Smooth muscle cell (in vitro differentiated cells): ENCODE measurements at regions not wholly inside any gene's neighbourhood (a gene's known extent, or its start where the extent isn't known, plus 50 kb on each side); places are given as distances from the start of the nearest gene placed in this dataset.

Experiments
- DNase-seq: peaks from one replicate; lab custom pipeline; 2025; ENCODE audit not compliant: unreplicated experiment; lab: John Stamatoyannopoulos, UW
- H2AFZ ChIP-seq: fragments of 200-600 bp; sonication (generic); 2 replicates; pipeline ENCODE4 v1.6.0; 2016; ENCODE audit warnings: antibody characterized with exemption, low read depth, mild to moderate bottlenecking
- H3F3A ChIP-seq: fragments of 200-600 bp; sonication (generic); 2 replicates; pipeline ENCODE4 v1.6.0; 2017; ENCODE audit warnings: antibody characterized with exemption, low read depth
- H3K27ac ChIP-seq: fragments of 200-600 bp; sonication (generic); 2 replicates; pipeline ENCODE4 v1.5.1; 2016; ENCODE audit warnings: low read depth, mild to moderate bottlenecking
- H3K27me3 ChIP-seq: fragments of 200-600 bp; sonication (generic); 2 replicates; pipeline ENCODE4 v1.6.1; 2016; ENCODE audit warnings: low read depth, mild to moderate bottlenecking
- H3K36me3 ChIP-seq: fragments of 200-600 bp; sonication (generic); 2 replicates; pipeline ENCODE4 v1.5.1; 2016; ENCODE audit warnings: low read depth
- H3K4me1 ChIP-seq: fragments of 200-600 bp; sonication (generic); 2 replicates; pipeline ENCODE4 v1.5.1; 2016; ENCODE audit warnings: low read depth
- H3K4me2 ChIP-seq: fragments of 200-600 bp; sonication (generic); 2 replicates; pipeline ENCODE4 v1.6.0; 2016; ENCODE audit warnings: mild to moderate bottlenecking
- H3K4me3 ChIP-seq: fragments of 200-600 bp; sonication (generic); 2 replicates; pipeline ENCODE4 v1.5.1; 2016; ENCODE audit warnings: mild to moderate bottlenecking
- H3K79me2 ChIP-seq: fragments of 200-600 bp; sonication (generic); 2 replicates; pipeline ENCODE4 v1.6.0; 2016; ENCODE audit warnings: low read depth, mild to moderate bottlenecking
- H3K9ac ChIP-seq: fragments of 200-600 bp; sonication (generic); 2 replicates; pipeline ENCODE4 v1.6.0; 2016; ENCODE audit warnings: low read depth
- H3K9me3 ChIP-seq: fragments of 200-600 bp; sonication (generic); replicated peaks from 2 replicates; pipeline ENCODE4 v1.5.1; 2016; ENCODE audit warnings: low read depth
- H4K20me1 ChIP-seq: fragments of 200-600 bp; sonication (generic); 2 replicates; pipeline ENCODE4 v1.6.0; 2016; ENCODE audit warnings: low read depth
- WGBS: methylation state at CpG from one replicate; pipeline ENCODE4 v1.1.7; 2016; ENCODE audit warnings: low lambda C conversion rate; 5-methylcytosine and 5-hydroxymethylcytosine counted together
- TF ChIP-seq, protein P1 (sequence below): fragments of 200-600 bp; sonication (generic); IDR thresholded peaks from 2 replicates; pipeline ENCODE4 v1.5.1; 2017; ENCODE audit warnings: borderline replicate concordance, mild to moderate bottlenecking, antibody characterized with exemption; ENCODE audit not compliant: insufficient read depth, poor library complexity, severe bottlenecking

GRCh38 chr21:28339403-28339802 lies 653.3 kb downstream of the LTN1 start:
- TF ChIP-seq, protein P1, sequence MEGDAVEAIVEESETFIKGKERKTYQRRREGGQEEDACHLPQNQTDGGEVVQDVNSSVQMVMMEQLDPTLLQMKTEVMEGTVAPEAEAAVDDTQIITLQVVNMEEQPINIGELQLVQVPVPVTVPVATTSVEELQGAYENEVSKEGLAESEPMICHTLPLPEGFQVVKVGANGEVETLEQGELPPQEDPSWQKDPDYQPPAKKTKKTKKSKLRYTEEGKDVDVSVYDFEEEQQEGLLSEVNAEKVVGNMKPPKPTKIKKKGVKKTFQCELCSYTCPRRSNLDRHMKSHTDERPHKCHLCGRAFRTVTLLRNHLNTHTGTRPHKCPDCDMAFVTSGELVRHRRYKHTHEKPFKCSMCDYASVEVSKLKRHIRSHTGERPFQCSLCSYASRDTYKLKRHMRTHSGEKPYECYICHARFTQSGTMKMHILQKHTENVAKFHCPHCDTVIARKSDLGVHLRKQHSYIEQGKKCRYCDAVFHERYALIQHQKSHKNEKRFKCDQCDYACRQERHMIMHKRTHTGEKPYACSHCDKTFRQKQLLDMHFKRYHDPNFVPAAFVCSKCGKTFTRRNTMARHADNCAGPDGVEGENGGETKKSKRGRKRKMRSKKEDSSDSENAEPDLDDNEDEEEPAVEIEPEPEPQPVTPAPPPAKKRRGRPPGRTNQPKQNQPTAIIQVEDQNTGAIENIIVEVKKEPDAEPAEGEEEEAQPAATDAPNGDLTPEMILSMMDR: no peak
- Histone ChIP-seq H3F3A (no peaks in the 10 kb centered on the region), H3K9me3 (no peaks in the 10 kb centered on the region), H3K9ac (no peak overlapping the region), H3K4me3 (no peak overlapping the region), H3K4me1 (no peaks in the 10 kb centered on the region), H4K20me1 (no peaks in the 10 kb centered on the region), H2AFZ (no peak overlapping the region), H3K27me3 (no peaks in the 10 kb centered on the region), H3K36me3 (no peaks in the 10 kb centered on the region), H3K4me2 (no peak overlapping the region), H3K79me2 (no peaks in the 10 kb centered on the region), H3K27ac (no peak overlapping the region)
- 97% methylated on average over 3 of the region's 3 CpGs for WGBS
- DNase-seq: no peak

GRCh38 chr21:28338701-28339305 lies 653.9 kb downstream of the LTN1 start:
- no peaks in the 10 kb centered on the region for H3K36me3 ChIP-seq
- H3K4me1 ChIP-seq: no peaks in the 10 kb centered on the region
- no peaks in the 10 kb centered on the region for H3K9me3 ChIP-seq
- TF ChIP-seq, protein P1: no peak
- H3F3A ChIP-seq: no peaks in the 10 kb centered on the region
- DNase-seq: no peak
- H3K4me2 ChIP-seq: no peak overlapping the region
- H3K27me3 ChIP-seq: no peaks in the 10 kb centered on the region
- H3K27ac ChIP-seq: no peak overlapping the region
- no peak overlapping the region for H3K9ac ChIP-seq
- no peaks in the 10 kb centered on the region for H4K20me1 ChIP-seq
- peak overlapping the region; percentile 8 for H2AFZ ChIP-seq
- 55% methylated on average over 5 of the region's 5 CpGs for WGBS
- H3K79me2 ChIP-seq: no peaks in the 10 kb centered on the region
- H3K4me3 ChIP-seq: no peak overlapping the region

GRCh38 chr21:28337315-28337714 lies 655.4 kb downstream of the LTN1 start:
- Histone ChIP-seq H3K79me2 (no peaks in the 10 kb centered on the region), H2AFZ (peak overlapping the region; percentile 8), H3K36me3 (no peaks in the 10 kb centered on the region), H3K27ac (peak overlapping the region; percentile 37), H3K4me3 (no peak overlapping the region), H3K9ac (no peak overlapping the region), H4K20me1 (no peaks in the 10 kb centered on the region), H3F3A (no peaks in the 10 kb centered on the region), H3K4me1 (no peaks in the 10 kb centered on the region), H3K27me3 (no peaks in the 10 kb centered on the region), H3K9me3 (no peaks in the 10 kb centered on the region), H3K4me2 (peak overlapping the region; percentile 80)
- TF ChIP-seq, protein P1: peak; percentile 45
- no peak for DNase-seq

DNA sequence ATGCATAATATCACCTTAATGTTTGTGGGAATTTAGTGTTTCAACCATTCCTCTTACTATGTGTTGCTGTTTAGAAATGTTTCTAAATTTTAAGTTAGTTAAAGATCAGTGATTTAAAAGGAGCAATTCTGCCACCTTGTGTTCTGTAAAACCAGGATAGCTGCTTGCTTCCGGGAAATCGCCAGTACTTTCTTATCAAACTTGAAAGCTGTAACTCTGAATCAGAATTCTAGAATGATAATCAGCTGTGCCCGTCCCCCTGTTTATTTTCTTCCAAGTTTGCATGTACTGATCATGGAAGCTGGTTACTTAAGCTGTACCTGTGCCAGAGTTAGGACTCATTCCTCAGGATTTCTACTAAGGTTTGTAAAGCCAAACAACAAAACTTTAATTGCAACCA lies 656.4 kb downstream of the LTN1 start:
- TF ChIP-seq, protein P1: peak; percentile 51
- Histone ChIP-seq H3K4me1 (no peaks in the 10 kb centered on the region), H3F3A (no peaks in the 10 kb centered on the region), H3K4me3 (no peak overlapping the region), H2AFZ (peak overlapping the region; percentile 4), H3K36me3 (no peaks in the 10 kb centered on the region), H3K4me2 (peak overlapping the region; percentile 80), H3K79me2 (no peaks in the 10 kb centered on the region), H3K27ac (no peak overlapping the region), H3K9ac (no peak overlapping the region), H3K9me3 (no peaks in the 10 kb centered on the region), H4K20me1 (no peaks in the 10 kb centered on the region), H3K27me3 (no peaks in the 10 kb centered on the region)
- DNase-seq: no peak
- WGBS: 5% methylated on average over 3 of the region's 3 CpGs
